ENCODE measurements at regions not wholly inside any gene's neighbourhood (a gene's known extent, or its start where the extent isn't known, plus 50 kb on each side); places are given as distances from the start of the nearest gene placed in this dataset.
"Not testable (repeated sequence)": the region's sequence is repeated elsewhere in the genome, so short reads cannot be mapped to it uniquely, and the experiment has no call there.

GRCh38 chr12:34097213-34097612 lies 74.9 kb downstream of the ALG10 start:
- DNase-seq = no peak

GRCh38 chr12:34105392-34105933 lies 83.2 kb downstream of the ALG10 start:
- no peak for DNase-seq

- DNase-seq = no peak
Observed at GRCh38 chr12:34106172-34106571, 83.9 kb downstream of the ALG10 start.

- no peak for DNase-seq
Observed at GRCh38 chr12:34107016-34107415, 84.7 kb downstream of the ALG10 start.

- DNase-seq = no peak
Observed at GRCh38 chr12:34107781-34108404, 85.6 kb downstream of the ALG10 start.

GRCh38 chr12:34108405-34108803 lies 86.1 kb downstream of the ALG10 start:
- DNase-seq = no peak

- DNase-seq = no peak
Observed at GRCh38 chr12:34108967-34109366, 86.7 kb downstream of the ALG10 start.

GRCh38 chr12:34109390-34109789 lies 87.1 kb downstream of the ALG10 start:
- DNase-seq = no peak

GRCh38 chr12:34109909-34110531 lies 87.7 kb downstream of the ALG10 start:
- not testable (repeated sequence) for DNase-seq

- DNase-seq = no peak
Observed at GRCh38 chr12:34119366-34119765, 97.1 kb downstream of the ALG10 start.

GRCh38 chr12:34121360-34121759 lies 99.1 kb downstream of the ALG10 start:
- no peak for DNase-seq

GRCh38 chr12:34123092-34123491 lies 100.8 kb downstream of the ALG10 start:
- not testable (repeated sequence) for DNase-seq

GRCh38 chr12:34124608-34125007 lies 102.3 kb downstream of the ALG10 start:
- DNase-seq = no peak

GRCh38 chr12:34126239-34126641 lies 103.9 kb downstream of the ALG10 start:
- DNase-seq = no peak

GRCh38 chr12:34126805-34127204 lies 104.5 kb downstream of the ALG10 start:
- no peak for DNase-seq

GRCh38 chr12:34127379-34127778 lies 105.1 kb downstream of the ALG10 start:
- not testable (repeated sequence) for DNase-seq

- no peak for DNase-seq
Observed at GRCh38 chr12:34142430-34142829, 120.1 kb downstream of the ALG10 start.

GRCh38 chr12:34151019-34151418 lies 128.7 kb downstream of the ALG10 start:
- no peak for DNase-seq

GRCh38 chr12:34163443-34163842 lies 141.1 kb downstream of the ALG10 start:
- DNase-seq = no peak

- no peak for DNase-seq
Observed at GRCh38 chr12:34166427-34167060, 144.2 kb downstream of the ALG10 start.

GRCh38 chr12:34168507-34168906 lies 146.2 kb downstream of the ALG10 start:
- not testable (repeated sequence) for DNase-seq

- no peak for DNase-seq
Observed at GRCh38 chr12:34186492-34186891, 164.2 kb downstream of the ALG10 start.

- no peak for DNase-seq
Observed at GRCh38 chr12:34188974-34189373, 166.7 kb downstream of the ALG10 start.

GRCh38 chr12:34190054-34190453 lies 167.8 kb downstream of the ALG10 start:
- DNase-seq = no peak

All from right hindlimb (tissue), 1 donor.